ENCODE measurements at regions not wholly inside any gene's neighbourhood (a gene's known extent, or its start where the extent isn't known, plus 50 kb on each side); places are given as distances from the start of the nearest gene placed in this dataset.

GRCh38 chr2:239621611-239622010, 220.8 kb upstream of the HDAC4 start:
- no peak for TF ChIP-seq CTCF (IDR thresholded peaks at IDR 0.05)
- no peak for TF ChIP-seq POLR2A (IDR thresholded peaks at IDR 0.05)

Measured in testis (tissue), 2 donors.